NCI-H1436 treated with DMSO at 0.1 percent for 48 hours (cell line): ENCODE measurements at regions not wholly inside any gene's neighbourhood (a gene's known extent, or its start where the extent isn't known, plus 50 kb on each side); places are given as distances from the start of the nearest gene placed in this dataset.
"Not testable (repeated sequence)": the region's sequence is repeated elsewhere in the genome, so short reads cannot be mapped to it uniquely, and the experiment has no call there.

ENCODE experiments used
- DNase-seq: peaks from one replicate; lab custom pipeline; 2025; lab: John Stamatoyannopoulos, UW

GRCh38 chrX:45497290-45497689 is 296.6 kb upstream of the DIPK2B start:
- DNase-seq = no peak

- no peak for DNase-seq
Measured at GRCh38 chrX:45485719-45486118, 285.0 kb upstream of the DIPK2B start.

GRCh38 chrX:45479835-45480422 is 279.3 kb upstream of the DIPK2B start:
- DNase-seq = no peak

- DNase-seq = no peak
Measured at GRCh38 chrX:45479196-45479834, 278.6 kb upstream of the DIPK2B start.

- no peak for DNase-seq
Measured at GRCh38 chrX:45472968-45473367, 272.3 kb upstream of the DIPK2B start.

- DNase-seq = not testable (repeated sequence)
Measured at GRCh38 chrX:45467537-45467936, 266.9 kb upstream of the DIPK2B start.

- not testable (repeated sequence) for DNase-seq
Measured at GRCh38 chrX:45455732-45456131, 255.1 kb upstream of the DIPK2B start.

GRCh38 chrX:45454290-45454689 is 253.6 kb upstream of the DIPK2B start:
- DNase-seq = no peak

GRCh38 chrX:45449982-45450381 is 249.3 kb upstream of the DIPK2B start:
- DNase-seq = no peak

- no peak for DNase-seq
Measured at GRCh38 chrX:45447995-45448394, 247.3 kb upstream of the DIPK2B start.

- no peak for DNase-seq
Measured at GRCh38 chrX:45447331-45447730, 246.7 kb upstream of the DIPK2B start.

GRCh38 chrX:45445745-45446412 is 245.2 kb upstream of the DIPK2B start:
- no peak for DNase-seq

GRCh38 chrX:45437186-45437585 is 236.5 kb upstream of the DIPK2B start:
- DNase-seq = no peak

- DNase-seq = no peak
Measured at GRCh38 chrX:45435481-45435880, 234.8 kb upstream of the DIPK2B start.

GRCh38 chrX:45434231-45434630 is 233.6 kb upstream of the DIPK2B start:
- DNase-seq = no peak

GRCh38 chrX:45428831-45429230 is 228.2 kb upstream of the DIPK2B start:
- no peak for DNase-seq

- DNase-seq = no peak
Measured at GRCh38 chrX:45424326-45424725, 223.7 kb upstream of the DIPK2B start.

GRCh38 chrX:45422216-45422925 is 221.7 kb upstream of the DIPK2B start:
- DNase-seq = no peak

- DNase-seq = no peak
Measured at GRCh38 chrX:45421806-45422205, 221.1 kb upstream of the DIPK2B start.

- DNase-seq = no peak
Measured at GRCh38 chrX:45404206-45404605, 203.5 kb upstream of the DIPK2B start.

GRCh38 chrX:45401923-45402322 is 201.2 kb upstream of the DIPK2B start:
- no peak for DNase-seq

GRCh38 chrX:45400951-45401725 is 200.5 kb upstream of the DIPK2B start:
- DNase-seq = not testable (repeated sequence)
